ENCODE measurements at regions not wholly inside any gene's neighbourhood (a gene's known extent, or its start where the extent isn't known, plus 50 kb on each side); places are given as distances from the start of the nearest gene placed in this dataset.

GRCh38 chr6:44641344-44642031 lies 254.0 kb downstream of the CDC5L start:
- no peak for TF ChIP-seq CTCF (conservative IDR thresholded peaks at IDR 0.05; ENCODE audit: low read length)
- no peak for TF ChIP-seq EZH2phosphoT487 (IDR thresholded peaks at IDR 0.05; ENCODE audit: borderline replicate concordance)

All from Loucy (cell line).